H9 (cell line): ENCODE measurements at regions not wholly inside any gene's neighbourhood (a gene's known extent, or its start where the extent isn't known, plus 50 kb on each side); places are given as distances from the start of the nearest gene placed in this dataset.

Experiments used
- DNase-seq: peaks from one replicate; pipeline ENCODE4 v3.0.0-alpha.2; 2017
- H2AFZ ChIP-seq: one replicate; pipeline ENCODE4 v1.6.1; 2013; ENCODE audit warnings: mild to moderate bottlenecking, low read length, control low read depth, moderate library complexity
- H2AK5ac ChIP-seq: 2 replicates; pipeline ENCODE4 v1.6.1; 2013; ENCODE audit warnings: low read length, control low read depth, mixed read lengths; ENCODE audit not compliant: insufficient read length
- H2BK120ac ChIP-seq: one replicate; pipeline ENCODE4 v1.6.1; 2013; ENCODE audit warnings: low read depth, mild to moderate bottlenecking, low read length, control low read depth, inconsistent platforms; ENCODE audit not compliant: poor library complexity, severe bottlenecking
- H2BK12ac ChIP-seq: 2 replicates; pipeline ENCODE4 v1.6.1; 2013; ENCODE audit warnings: low read length, control low read depth, mixed read lengths, low read depth; ENCODE audit not compliant: insufficient read length
- H2BK15ac ChIP-seq: 2 replicates; pipeline ENCODE4 v1.6.1; 2013; ENCODE audit warnings: low read depth, low read length, control low read depth
- H2BK20ac ChIP-seq: one replicate; pipeline ENCODE4 v1.6.1; 2013; ENCODE audit warnings: low read depth, mild to moderate bottlenecking, low read length, control low read depth, inconsistent platforms; ENCODE audit not compliant: poor library complexity, severe bottlenecking
- H2BK5ac ChIP-seq: 2 replicates; pipeline ENCODE4 v1.6.1; 2013; ENCODE audit warnings: low read length, control low read depth, mixed read lengths; ENCODE audit not compliant: insufficient read length
- H3K14ac ChIP-seq: 2 replicates; pipeline ENCODE4 v1.6.1; 2013; ENCODE audit warnings: low read length, control low read depth; ENCODE audit not compliant: insufficient read depth
- H3K18ac ChIP-seq: 2 replicates; pipeline ENCODE4 v1.6.1; 2013; ENCODE audit warnings: low read depth, mild to moderate bottlenecking, mixed read lengths, low read length, control low read depth; ENCODE audit not compliant: insufficient read length
- H3K23ac ChIP-seq: 2 replicates; pipeline ENCODE4 v1.6.1; 2013; ENCODE audit warnings: low read length, control low read depth, mixed read lengths, low read depth; ENCODE audit not compliant: insufficient read length
- H3K23me2 ChIP-seq: 2 replicates; pipeline ENCODE4 v1.6.1; 2013; ENCODE audit warnings: low read depth, mild to moderate bottlenecking, mixed read lengths, low read length, control low read depth; ENCODE audit not compliant: insufficient read length, poor library complexity, severe bottlenecking
- H3K27ac ChIP-seq: 2 replicates; pipeline ENCODE4 v1.5.1; 2013; ENCODE audit warnings: low read length, control low read depth, mixed read lengths, low read depth; ENCODE audit not compliant: insufficient read length
- H3K27me3 ChIP-seq: 2 replicates; pipeline ENCODE4 v1.6.1; 2013; ENCODE audit warnings: low read length, control low read depth, inconsistent platforms; ENCODE audit not compliant: insufficient read depth
- H3K4ac ChIP-seq: 2 replicates; pipeline ENCODE4 v1.6.1; 2013; ENCODE audit warnings: low read depth, mild to moderate bottlenecking, control low read depth, inconsistent platforms, low read length, moderate library complexity
- H3K4me1 ChIP-seq: 2 replicates; pipeline ENCODE4 v1.6.1; 2013; ENCODE audit warnings: low read length, control low read depth, inconsistent platforms; ENCODE audit not compliant: insufficient read depth
- H3K4me2 ChIP-seq: 2 replicates; pipeline ENCODE4 v1.6.1; 2013; ENCODE audit warnings: low read length, control low read depth, mixed read lengths; ENCODE audit not compliant: insufficient read length, insufficient read depth
- H3K56ac ChIP-seq: 2 replicates; pipeline ENCODE4 v1.6.1; 2013; ENCODE audit warnings: low read depth, mild to moderate bottlenecking, mixed read lengths, low read length, control low read depth; ENCODE audit not compliant: insufficient read length
- H3K79me1 ChIP-seq: 2 replicates; pipeline ENCODE4 v1.6.1; 2013; ENCODE audit warnings: low read depth, mild to moderate bottlenecking, moderate library complexity, low read length, control low read depth, inconsistent platforms; ENCODE audit not compliant: insufficient read depth, poor library complexity, severe bottlenecking
- H3K79me2 ChIP-seq: 2 replicates; pipeline ENCODE4 v1.6.1; 2013; ENCODE audit warnings: low read length, control low read depth, inconsistent platforms; ENCODE audit not compliant: insufficient read depth
- H3K9ac ChIP-seq: 2 replicates; pipeline ENCODE4 v1.6.1; 2013; ENCODE audit warnings: low read length, control low read depth, mixed read lengths; ENCODE audit not compliant: insufficient read length; ENCODE audit errors: extremely low read depth
- H3K9me3 ChIP-seq: one replicate; pipeline ENCODE4 v1.6.1; 2013; ENCODE audit warnings: low read depth, low read length, inconsistent platforms; ENCODE audit not compliant: control insufficient read depth
- H3T11ph ChIP-seq: one replicate; pipeline ENCODE4 v1.6.1; 2013; ENCODE audit warnings: mild to moderate bottlenecking, low read length, control low read depth, inconsistent platforms
- H4K20me1 ChIP-seq: one replicate; pipeline ENCODE4 v1.6.1; 2013; ENCODE audit not compliant: control insufficient read depth, insufficient read length, insufficient read depth
- H4K5ac ChIP-seq: 2 replicates; pipeline ENCODE4 v1.6.1; 2013; ENCODE audit warnings: low read depth, mild to moderate bottlenecking, mixed read lengths, low read length, control low read depth; ENCODE audit not compliant: insufficient read length
- H4K8ac ChIP-seq: replicated peaks from 2 replicates; pipeline ENCODE4 v1.6.1; 2013; ENCODE audit warnings: low read length, control low read depth, mixed read lengths, low read depth; ENCODE audit not compliant: insufficient read length
- H4K91ac ChIP-seq: 2 replicates; pipeline ENCODE4 v1.6.1; 2013; ENCODE audit warnings: low read depth, mild to moderate bottlenecking, moderate library complexity, mixed read lengths, low read length, control low read depth; ENCODE audit not compliant: insufficient read length
- H3K27ac Mint-ChIP-seq, 3 experiments: 2 replicates in 2 of 3; 3 replicates in 1 of 3; pipeline ENCODE4 v1.8.0; 2020 to 2021; ENCODE audit warnings: mixed read lengths in 3 of 3, mild to moderate bottlenecking in 1 of 3, moderate library complexity in 1 of 3
- H3K27me3 Mint-ChIP-seq: 2 replicates; pipeline ENCODE4 v1.8.0; 2021; ENCODE audit warnings: low read depth, mild to moderate bottlenecking, moderate library complexity, mixed read lengths
- H3K36me3 Mint-ChIP-seq, 3 experiments: 2 replicates in 2 of 3; 3 replicates in 1 of 3; pipeline ENCODE4 v1.8.0; 2020 to 2021; ENCODE audit warnings: low read depth in 3 of 3, mixed read lengths in 3 of 3; ENCODE audit not compliant: insufficient read depth in 1 of 3
- H3K4me1 Mint-ChIP-seq, 2 experiments: 2 replicates each; pipeline ENCODE4 v1.8.0; 2020; ENCODE audit warnings: mixed read lengths in 2 of 2
- H3K4me3 Mint-ChIP-seq, 2 experiments: 2 replicates in 1 of 2; 3 replicates in 1 of 2; pipeline ENCODE4 v1.8.0; 2020 to 2021; ENCODE audit warnings: mild to moderate bottlenecking in 2 of 2, mixed read lengths in 2 of 2, moderate library complexity in 1 of 2
- H3K9me3 Mint-ChIP-seq, 2 experiments: 2 replicates in 1 of 2; 3 replicates in 1 of 2; pipeline ENCODE4 v1.8.0; 2020; ENCODE audit warnings: mild to moderate bottlenecking in 2 of 2, mixed read lengths in 2 of 2, moderate library complexity in 1 of 2
- CTCF ChIP-seq: fragments of 200-600 bp; sonication (generic); conservative IDR thresholded peaks from 3 replicates; pipeline ENCODE4 v1.8.0; 2021; ENCODE audit warnings: antibody characterized with exemption, mild to moderate bottlenecking
- WGBS: extraction: QIAGEN DNeasy Blood & Tissue Kit; methylation state at CpG from one replicate; pipeline ENCODE4 v1.1.7; 2013; ENCODE audit warnings: missing lambda C conversion rate, low lambda C conversion rate, mixed read lengths; ENCODE audit not compliant: insufficient read length; ENCODE audit errors: extremely low coverage; 5-methylcytosine and 5-hydroxymethylcytosine counted together

GRCh38 chr10:44680764-44681163, 230.4 kb upstream of the TMEM72 start:
- H3T11ph ChIP-seq, result no peak overlapping the region
- no peak overlapping the region for H4K91ac ChIP-seq
- H3K14ac ChIP-seq, result no peak overlapping the region
- no peak overlapping the region for H3K9ac ChIP-seq
- no peak overlapping the region for H4K5ac ChIP-seq
- no peak overlapping the region for H3K23ac ChIP-seq
- no peaks in the 10 kb centered on the region for H3K9me3 ChIP-seq
- H2BK15ac ChIP-seq, result no peak overlapping the region
- no peaks in the 10 kb centered on the region for H3K9me3 Mint-ChIP-seq
- no peak overlapping the region for H3K4me2 ChIP-seq
- no peaks in the 10 kb centered on the region for H3K27me3 ChIP-seq
- H2BK5ac ChIP-seq, result no peak overlapping the region
- H3K27ac ChIP-seq, result no peak overlapping the region
- H3K27ac Mint-ChIP-seq, result no peak overlapping the region
- no peaks in the 10 kb centered on the region for H3K4me1 ChIP-seq
- H3K18ac ChIP-seq, result no peak overlapping the region
- H3K36me3 Mint-ChIP-seq, result no peaks in the 10 kb centered on the region
- DNase-seq, result no peak
- WGBS, result no CpG with 5 or more reads among the region's 6 CpGs
- H2BK20ac ChIP-seq, result no peak overlapping the region
- no peak overlapping the region for H2BK12ac ChIP-seq
- H2AK5ac ChIP-seq, result no peak overlapping the region
- no peak overlapping the region for H3K4ac ChIP-seq
- no peak overlapping the region for H3K4me3 Mint-ChIP-seq
- H2BK120ac ChIP-seq, result no peak overlapping the region
- no peak for TF ChIP-seq CTCF
- no peaks in the 10 kb centered on the region for H3K27me3 Mint-ChIP-seq
- H2AFZ ChIP-seq, result no peak overlapping the region
- H3K4me1 Mint-ChIP-seq, result no peaks in the 10 kb centered on the region; a peak in 1 of 4 replicates
- no peaks in the 10 kb centered on the region for H4K20me1 ChIP-seq
- no peaks in the 10 kb centered on the region for H3K79me1 ChIP-seq
- H3K23me2 ChIP-seq, result no peaks in the 10 kb centered on the region
- no peak overlapping the region for H4K8ac ChIP-seq
- H3K79me2 ChIP-seq, result no peaks in the 10 kb centered on the region
- H3K56ac ChIP-seq, result no peak overlapping the region
